Vagina (tissue), 2 donors: ENCODE measurements at regions not wholly inside any gene's neighbourhood (a gene's known extent, or its start where the extent isn't known, plus 50 kb on each side); places are given as distances from the start of the nearest gene placed in this dataset.

Experiments
- DNase-seq, 2 donors: peaks; one replicate each; pipeline ENCODE4 v3.0.0-alpha.2; 2017; ENCODE audit errors: extremely low spot score in 2 of 2
- H3K27ac ChIP-seq: fragments of 200-600 bp; sonication (generic); one replicate; pipeline ENCODE4 v1.5.1; 2019
- H3K27me3 ChIP-seq: fragments of 200-600 bp; sonication (generic); one replicate; pipeline ENCODE4 v1.5.1; 2019
- H3K36me3 ChIP-seq, 2 donors: fragments of 200-600 bp; sonication (generic); one replicate each; pipeline ENCODE4 v1.5.1; 2017 to 2019
- H3K4me1 ChIP-seq: fragments of 200-600 bp; sonication (generic); one replicate; pipeline ENCODE4 v1.5.1; 2019
- H3K4me3 ChIP-seq, 2 donors: fragments of 200-600 bp; sonication (generic); 1 replicate in 1 of 2; 2 replicates in 1 of 2; pipeline ENCODE4 v1.5.1; 2016 to 2019
- H3K9me3 ChIP-seq: fragments of 200-600 bp; sonication (generic); one replicate; pipeline ENCODE4 v1.5.1; 2019
- CTCF ChIP-seq, 3 experiments: fragments of 450-650 bp in 2 of 3; fragments of 200-600 bp in 1 of 3; sonication (generic) in 1 of 3; IDR thresholded peaks; one replicate each; pipeline ENCODE4 v1.5.1; 2017 to 2019; ENCODE audit warnings: antibody characterized with exemption in 3 of 3, mild to moderate bottlenecking in 2 of 3, moderate library complexity in 2 of 3
- POLR2A ChIP-seq, 2 donors: fragments of 450-650 bp; IDR thresholded peaks; one replicate each; pipeline ENCODE4 v1.6.1; 2017; ENCODE audit warnings: antibody characterized with exemption in 2 of 2, mild to moderate bottlenecking in 2 of 2, moderate library complexity in 2 of 2
- POLR2AphosphoS5 ChIP-seq, 2 donors: sonication (generic); formaldehyde crosslinking; IDR thresholded peaks; one replicate each; pipeline ENCODE4 v1.9.0; 2017; ENCODE audit warnings: antibody characterized with exemption in 2 of 2, mild to moderate bottlenecking in 2 of 2, low read depth in 1 of 2; ENCODE audit not compliant: insufficient read depth in 1 of 2
- intact Hi-C: fragments of 100-400 bp; cut with DNase I; formaldehyde crosslinking; loops from one replicate; pipeline ENCODE4 v1.15.1; 2023

GRCh38 chr1:96073100-96073499 lies 648.5 kb upstream of the PTBP2 start:
- no peak overlapping the region for H3K27ac ChIP-seq
- intact Hi-C loops: no loop called here
- no peak overlapping the region for H3K4me3 ChIP-seq
- no peak for DNase-seq
- H3K27me3 ChIP-seq: no peaks in the 10 kb centered on the region
- no peaks in the 10 kb centered on the region for H3K36me3 ChIP-seq
- H3K4me1 ChIP-seq: peaks cover 31% of the 10 kb centered on the region
- no peaks in the 10 kb centered on the region for H3K9me3 ChIP-seq
- TF ChIP-seq CTCF (IDR thresholded peaks at IDR 0.05) (no peak), POLR2AphosphoS5 (IDR thresholded peaks at IDR 0.05; ENCODE audit: insufficient read depth in 1 of 2, low read depth in 1 of 2) (no peak), POLR2A (IDR thresholded peaks at IDR 0.05) (no peak)

DNA sequence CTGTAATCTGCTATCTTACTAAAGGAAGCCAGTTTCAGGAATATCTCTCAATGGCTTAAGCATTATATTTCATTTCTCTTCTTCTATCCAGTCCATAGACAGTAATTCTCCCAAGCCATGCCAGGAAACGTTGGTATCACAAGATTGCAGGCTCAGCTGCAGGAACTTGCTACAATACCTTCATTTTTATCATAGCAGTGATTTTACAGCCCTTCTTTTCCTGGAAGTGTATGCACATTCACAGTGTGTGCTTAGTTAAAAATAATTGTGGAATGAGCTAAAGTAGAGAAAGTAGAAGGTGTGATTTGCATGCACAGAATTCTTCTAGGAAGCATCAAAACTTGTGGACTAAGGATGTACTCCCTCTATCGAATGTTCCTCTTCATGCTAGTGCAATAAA lies 647.2 kb upstream of the PTBP2 start:
- H3K36me3 ChIP-seq: no peaks in the 10 kb centered on the region
- TF ChIP-seq CTCF (IDR thresholded peaks at IDR 0.05) (no peak), POLR2A (IDR thresholded peaks at IDR 0.05) (no peak), POLR2AphosphoS5 (IDR thresholded peaks at IDR 0.05; ENCODE audit: insufficient read depth in 1 of 2, low read depth in 1 of 2) (no peak)
- DNase-seq: no peak
- H3K4me3 ChIP-seq: no peak overlapping the region
- H3K27ac ChIP-seq: no peak overlapping the region
- H3K4me1 ChIP-seq: peaks cover 31% of the 10 kb centered on the region
- intact Hi-C loops: no loop called here
- H3K27me3 ChIP-seq: no peaks in the 10 kb centered on the region
- no peaks in the 10 kb centered on the region for H3K9me3 ChIP-seq

GRCh38 chr1:96074876-96075577 lies 646.6 kb upstream of the PTBP2 start:
- H3K9me3 ChIP-seq: no peaks in the 10 kb centered on the region
- intact Hi-C loops: no loop called here
- no peak for DNase-seq
- H3K27me3 ChIP-seq: no peaks in the 10 kb centered on the region
- H3K27ac ChIP-seq: no peak overlapping the region
- peaks cover 31% of the 10 kb centered on the region for H3K4me1 ChIP-seq
- no peaks in the 10 kb centered on the region for H3K36me3 ChIP-seq
- TF ChIP-seq POLR2AphosphoS5 (IDR thresholded peaks at IDR 0.05; ENCODE audit: insufficient read depth in 1 of 2, low read depth in 1 of 2) (no peak), POLR2A (IDR thresholded peaks at IDR 0.05) (no peak), CTCF (IDR thresholded peaks at IDR 0.05) (no peak)
- no peak overlapping the region for H3K4me3 ChIP-seq

DNA sequence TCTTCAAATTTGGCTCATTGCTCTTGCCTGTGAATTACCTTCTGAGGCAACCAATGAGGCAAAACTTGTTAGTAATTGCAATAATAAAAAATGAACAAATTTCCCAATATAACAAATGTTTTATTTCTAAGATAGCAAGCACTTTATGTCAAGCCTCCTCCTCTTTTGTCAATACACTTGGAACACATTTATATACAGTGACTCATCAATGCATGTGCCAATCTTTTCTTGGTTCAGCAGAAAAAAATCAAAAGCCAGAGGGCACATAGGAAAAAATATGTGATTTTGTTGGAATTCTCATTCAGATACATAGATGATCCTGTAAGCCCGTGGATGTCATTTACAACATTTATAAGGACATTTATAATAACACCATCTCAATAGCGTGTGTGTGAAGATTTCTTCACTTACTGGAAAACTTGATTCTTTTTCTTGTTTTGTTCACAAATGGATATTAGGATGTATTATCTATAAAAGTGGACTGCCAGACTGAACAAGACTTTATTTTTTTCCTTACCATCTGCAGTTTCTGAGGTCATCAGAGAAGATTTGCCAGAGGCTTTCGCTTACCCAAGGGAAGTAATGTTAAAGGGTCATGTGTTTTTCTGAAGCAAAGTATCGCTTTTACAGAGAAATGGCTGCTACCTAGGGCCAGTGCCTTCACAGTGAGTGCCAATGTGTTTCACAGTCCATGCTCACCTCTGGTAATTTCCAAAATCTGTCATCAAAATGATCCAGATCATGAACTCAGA lies 645.7 kb upstream of the PTBP2 start:
- Histone ChIP-seq H3K9me3 (no peaks in the 10 kb centered on the region), H3K4me1 (peaks cover 31% of the 10 kb centered on the region), H3K36me3 (no peaks in the 10 kb centered on the region), H3K27ac (no peak overlapping the region), H3K27me3 (no peaks in the 10 kb centered on the region), H3K4me3 (no peak overlapping the region)
- TF ChIP-seq POLR2A (IDR thresholded peaks at IDR 0.05) (no peak), POLR2AphosphoS5 (IDR thresholded peaks at IDR 0.05; ENCODE audit: insufficient read depth in 1 of 2, low read depth in 1 of 2) (peak in 1 of 2 donors; percentile 25), CTCF (IDR thresholded peaks at IDR 0.05) (no peak)
- DNase-seq: no peak
- intact Hi-C loops: no loop called here

DNA sequence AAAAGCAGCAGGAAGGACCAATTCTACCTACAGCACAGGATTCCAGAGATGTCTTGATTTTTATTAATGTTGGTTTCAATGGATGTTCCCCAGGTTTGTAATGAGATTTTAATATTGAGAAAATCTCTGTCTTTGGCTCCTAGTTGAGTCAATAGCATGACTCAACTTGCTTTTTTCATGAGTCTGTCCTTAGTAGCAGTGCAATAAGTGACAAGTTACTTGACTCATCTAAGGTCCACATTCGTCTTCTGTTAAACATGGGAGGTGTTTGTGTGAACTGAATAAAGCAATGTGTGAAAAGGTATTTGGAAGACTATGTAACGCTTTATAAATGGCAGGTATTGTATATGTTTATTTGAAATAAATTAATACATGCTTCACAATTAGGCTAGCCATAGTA lies 645.0 kb upstream of the PTBP2 start:
- Histone ChIP-seq H3K4me3 (no peak overlapping the region), H3K27me3 (no peaks in the 10 kb centered on the region), H3K9me3 (no peaks in the 10 kb centered on the region), H3K4me1 (peaks cover 31% of the 10 kb centered on the region), H3K36me3 (no peaks in the 10 kb centered on the region), H3K27ac (no peak overlapping the region)
- intact Hi-C loops: no loop called here
- TF ChIP-seq POLR2AphosphoS5 (IDR thresholded peaks at IDR 0.05; ENCODE audit: insufficient read depth in 1 of 2, low read depth in 1 of 2): peak in 1 of 2 donors; percentile 29
- TF ChIP-seq POLR2A (IDR thresholded peaks at IDR 0.05): no peak
- no peak for TF ChIP-seq CTCF (IDR thresholded peaks at IDR 0.05)
- DNase-seq: no peak
